ENCODE measurements at regions not wholly inside any gene's neighbourhood (a gene's known extent, or its start where the extent isn't known, plus 50 kb on each side); places are given as distances from the start of the nearest gene placed in this dataset.

DNA sequence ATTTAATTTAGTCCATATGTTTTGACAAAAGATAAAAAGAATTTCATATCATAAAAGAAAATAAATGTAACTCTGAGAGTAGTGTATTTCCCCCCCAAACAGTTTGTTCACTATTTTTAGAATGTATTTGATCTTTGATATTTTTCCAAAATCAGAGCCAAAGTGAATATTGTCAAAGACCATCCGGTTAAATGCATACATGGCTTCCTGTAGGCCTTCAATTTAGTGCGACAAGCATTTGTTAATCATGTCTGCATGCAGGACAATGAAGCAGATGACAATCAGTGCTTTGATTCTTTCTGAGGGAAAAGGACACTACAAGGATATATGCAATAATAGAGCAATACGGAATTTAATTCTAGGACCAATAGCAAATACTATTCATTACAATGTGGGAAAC lies 79.8 kb downstream of the ACTBL2 start:
- no peak for ATAC-seq
- no peak for DNase-seq
- Histone ChIP-seq H3K27ac (no peak overlapping the region), H3K36me3 (replicated peaks in 1 of 2; ENCODE audit: insufficient read depth in 1 of 2, low read depth in 2 of 2) (no peaks in the 10 kb centered on the region), H3K9me3 (no peaks in the 10 kb centered on the region), H3K27me3 (no peaks in the 10 kb centered on the region), H3K4me1 (peaks cover 5% of the 10 kb centered on the region), H3K4me3 (no peak overlapping the region)
- intact Hi-C loops (cut with DNase I): no loop called here
- TF ChIP-seq POLR2A (IDR thresholded peaks at IDR 0.05): no peak
- TF ChIP-seq CTCF (IDR thresholded peaks at IDR 0.05): no peak
- WGBS, 2 donors: 23 to 33% methylated on average over 3 of the region's 3 CpGs

DNA sequence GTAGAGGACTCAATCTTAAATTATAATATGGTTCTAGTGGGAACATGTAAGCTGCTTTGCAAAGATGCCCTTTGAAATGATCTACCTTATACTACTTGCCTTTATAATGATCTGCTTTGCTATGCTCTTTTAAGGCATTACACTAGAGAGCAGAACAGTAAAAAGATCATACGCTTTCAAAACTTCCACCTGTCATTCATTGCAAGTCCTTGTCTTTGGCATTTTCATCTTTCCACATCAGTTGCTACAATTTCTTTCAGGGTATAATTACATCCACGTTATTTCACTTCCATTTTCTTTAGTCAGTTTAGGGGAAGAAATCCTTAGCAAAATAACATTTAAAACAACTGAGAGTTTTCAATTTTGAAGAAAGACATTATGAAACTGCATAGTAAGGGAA lies 80.3 kb downstream of the ACTBL2 start:
- H3K4me3 ChIP-seq: no peak overlapping the region
- H3K9me3 ChIP-seq: no peaks in the 10 kb centered on the region
- no peak overlapping the region for H3K27ac ChIP-seq
- DNase-seq (no peak), ATAC-seq (no peak)
- 62 to 69% methylated on average over 2 of the region's 2 CpGs for WGBS, 2 donors
- TF ChIP-seq POLR2A (IDR thresholded peaks at IDR 0.05): no peak
- TF ChIP-seq CTCF (IDR thresholded peaks at IDR 0.05): no peak
- peaks cover under 1% of the 10 kb centered on the region for H3K4me1 ChIP-seq
- intact Hi-C loops (cut with DNase I): no loop called here
- no peaks in the 10 kb centered on the region for H3K27me3 ChIP-seq
- no peaks in the 10 kb centered on the region for H3K36me3 ChIP-seq (replicated peaks in 1 of 2; ENCODE audit: insufficient read depth in 1 of 2, low read depth in 2 of 2)

GRCh38 chr5:57398413-57399093 lies 84.1 kb downstream of the ACTBL2 start:
- no peak for ATAC-seq

DNA sequence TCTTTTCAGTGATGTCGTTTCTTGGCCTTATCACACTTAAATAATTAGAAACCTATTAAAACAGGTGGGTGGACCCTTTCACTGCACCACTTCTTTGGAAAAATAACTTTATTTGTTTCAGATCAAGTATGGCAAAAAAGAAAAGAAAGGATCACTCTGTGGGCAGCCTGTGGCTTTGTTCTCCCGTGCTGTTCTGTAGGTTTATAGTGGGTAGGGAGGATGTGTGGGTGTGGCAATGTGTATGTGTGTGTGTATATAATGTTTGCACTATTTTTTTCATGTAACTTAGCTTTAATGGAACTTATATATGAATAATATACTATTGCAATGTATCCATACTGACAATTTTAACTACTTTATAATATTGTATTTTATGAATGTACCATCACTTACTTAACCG lies 85.9 kb downstream of the ACTBL2 start:
- WGBS, 2 donors: 83 to 84% methylated on average over 3 of the region's 3 CpGs
- TF ChIP-seq POLR2A (IDR thresholded peaks at IDR 0.05) (no peak), CTCF (IDR thresholded peaks at IDR 0.05) (no peak)
- Histone ChIP-seq H3K36me3 (replicated peaks in 1 of 2; ENCODE audit: insufficient read depth in 1 of 2, low read depth in 2 of 2) (no peaks in the 10 kb centered on the region), H3K27me3 (no peaks in the 10 kb centered on the region), H3K4me1 (no peaks in the 10 kb centered on the region), H3K9me3 (no peaks in the 10 kb centered on the region), H3K27ac (no peak overlapping the region), H3K4me3 (no peak overlapping the region)
- ATAC-seq (no peak), DNase-seq (no peak)
- intact Hi-C loops (cut with DNase I): no loop called here

More at GRCh38 chr5:57398413-57399093, 84.1 kb downstream of the ACTBL2 start:
- H3K36me3 ChIP-seq (replicated peaks in 1 of 2; ENCODE audit: insufficient read depth in 1 of 2, low read depth in 2 of 2): no peaks in the 10 kb centered on the region
- intact Hi-C loops (cut with DNase I): no loop called here
- H3K27me3 ChIP-seq: no peaks in the 10 kb centered on the region
- no peak for TF ChIP-seq CTCF (IDR thresholded peaks at IDR 0.05)
- no peak for TF ChIP-seq POLR2A (IDR thresholded peaks at IDR 0.05)
- H3K4me1 ChIP-seq: no peaks in the 10 kb centered on the region
- H3K4me3 ChIP-seq: no peak overlapping the region
- no peaks in the 10 kb centered on the region for H3K9me3 ChIP-seq
- no peak overlapping the region for H3K27ac ChIP-seq
- WGBS, 2 donors: 86% methylated on average over 10 of the region's 10 CpGs
- no peak for DNase-seq
